Stomach (tissue), 4 donors: ENCODE measurements at regions not wholly inside any gene's neighbourhood (a gene's known extent, or its start where the extent isn't known, plus 50 kb on each side); places are given as distances from the start of the nearest gene placed in this dataset.

ENCODE experiments used
- CTCF ChIP-seq, 7 experiments: fragments of 450-650 bp in 4 of 7; fragments of 200-600 bp in 3 of 7; sonication (generic) in 3 of 7; IDR thresholded peaks; one replicate each; pipeline ENCODE4 v1.5.1; 2016 to 2019; ENCODE audit warnings: antibody characterized with exemption in 7 of 7, control low read depth in 2 of 7, mild to moderate bottlenecking in 1 of 7
- EP300 ChIP-seq: sonication (generic); formaldehyde crosslinking; IDR thresholded peaks from one replicate; pipeline ENCODE4 v1.6.1; 2017; ENCODE audit warnings: antibody characterized with exemption
- POLR2A ChIP-seq, 4 donors: fragments of 450-650 bp; IDR thresholded peaks; one replicate each; pipeline ENCODE4 v1.6.1; 2016; ENCODE audit warnings: antibody characterized with exemption in 4 of 4, control low read depth in 2 of 4, mild to moderate bottlenecking in 1 of 4, moderate library complexity in 1 of 4
- POLR2AphosphoS5 ChIP-seq, 3 donors: sonication (generic); formaldehyde crosslinking; IDR thresholded peaks; one replicate each; pipeline ENCODE4 v1.6.1; 2016; ENCODE audit warnings: antibody characterized with exemption in 3 of 3

- no peak for TF ChIP-seq CTCF (IDR thresholded peaks at IDR 0.05)
- no peak for TF ChIP-seq POLR2A (IDR thresholded peaks at IDR 0.05)
- TF ChIP-seq POLR2AphosphoS5 (IDR thresholded peaks at IDR 0.05), result no peak
- no peak for TF ChIP-seq EP300
Measured at GRCh38 chr6:66153247-66153646, 446.2 kb upstream of the EYS start.
